ENCODE measurements at regions not wholly inside any gene's neighbourhood (a gene's known extent, or its start where the extent isn't known, plus 50 kb on each side); places are given as distances from the start of the nearest gene placed in this dataset.
A peak's percentile ranks its signal among the peaks of the same experiment; 100 is the strongest.

DNA sequence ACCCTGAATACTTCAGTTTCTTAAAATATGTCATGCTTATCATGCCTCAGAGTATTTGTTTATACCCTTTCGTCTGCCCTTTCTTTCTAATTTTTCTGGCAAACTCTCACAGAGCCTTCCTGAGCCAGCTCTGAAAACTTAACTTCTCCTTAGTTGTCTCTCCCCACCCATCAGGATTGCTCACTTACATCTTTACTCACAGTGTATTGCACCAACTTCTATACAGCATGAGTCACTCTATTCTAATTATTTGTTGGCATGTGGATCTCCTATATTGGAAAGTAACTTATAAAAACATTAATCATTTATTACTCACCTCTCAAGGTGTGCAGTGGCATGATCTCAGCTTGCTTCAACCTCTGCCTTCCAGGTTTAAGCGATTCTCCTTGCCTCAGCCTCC lies 114.9 kb downstream of the FANCF start:
- Histone ChIP-seq H4K8ac (ENCODE audit: low read length) (no peak overlapping the region), H3K4me2 (ENCODE audit: low read length, poor library complexity, severe bottlenecking) (no peak overlapping the region), H3K27me3 (ENCODE audit: control insufficient read depth in 1 of 2, insufficient read depth in 1 of 2, low read length in 2 of 2) (no peaks in the 10 kb centered on the region), H3K79me1 (replicated peaks; ENCODE audit: low read length, poor library complexity, severe bottlenecking) (no peaks in the 10 kb centered on the region), H3K9ac (ENCODE audit: low read length) (peak overlapping the region; percentile 67), H3K4ac (ENCODE audit: low read depth in 1 of 2, low read length in 2 of 2) (no peak overlapping the region), H2AK5ac (ENCODE audit: low read length, severe bottlenecking) (no peak overlapping the region), H2BK15ac (ENCODE audit: low read depth, poor library complexity, severe bottlenecking) (no peak overlapping the region), H3K4me1 (ENCODE audit: control insufficient read depth, insufficient read depth, low read depth, low read length) (no peaks in the 10 kb centered on the region), H4K91ac (ENCODE audit: low read length) (no peak overlapping the region), H3K4me3 (ENCODE audit: insufficient read depth in 1 of 2, low read depth in 1 of 2, low read length in 2 of 2) (peak overlapping the region in 1 of 2 experiments; percentile 42), H3K23ac (ENCODE audit: low read length in 2 of 2) (no peak overlapping the region), H3K18ac (ENCODE audit: low read depth in 1 of 2, low read length in 2 of 2) (no peak overlapping the region), H3K36me3 (ENCODE audit: control insufficient read depth in 1 of 2, insufficient read depth in 2 of 2, low read depth in 1 of 2, low read length in 2 of 2) (no peaks in the 10 kb centered on the region), H2BK5ac (ENCODE audit: low read depth, low read length, poor library complexity, severe bottlenecking) (no peak overlapping the region), H3K9me3 (ENCODE audit: control insufficient read depth, low read length) (no peaks in the 10 kb centered on the region), H3K14ac (ENCODE audit: low read length in 2 of 2) (no peak overlapping the region), H2BK120ac (ENCODE audit: low read depth, low read length) (no peak overlapping the region), H3K27ac (ENCODE audit: low read length, poor library complexity, severe bottlenecking) (no peak overlapping the region), H2BK12ac (ENCODE audit: low read length in 2 of 2) (no peak overlapping the region), H2AFZ (ENCODE audit: low read depth, low read length) (no peak overlapping the region)
- WGBS, result 51% methylated on average over 2 of the region's 2 CpGs
- DNase-seq, result no peak

DNA sequence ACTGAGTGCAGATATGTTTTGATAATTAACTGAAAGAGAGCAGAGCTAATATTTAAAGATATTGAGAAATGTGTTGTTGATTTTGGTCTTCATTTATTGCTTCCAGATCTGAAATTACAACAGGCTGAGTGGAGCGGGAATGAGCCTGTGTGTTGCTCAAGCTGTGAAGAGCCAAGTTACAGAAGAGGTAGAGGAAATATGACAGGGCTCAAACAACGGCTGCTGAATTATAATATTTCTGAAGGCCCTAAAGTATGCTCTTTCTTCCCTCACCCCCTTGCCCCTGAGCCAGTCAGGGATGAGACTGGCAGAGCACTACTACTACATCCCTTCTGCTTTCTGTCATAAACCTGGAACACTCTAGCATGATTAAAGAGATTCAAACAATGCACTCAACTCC lies 115.6 kb downstream of the FANCF start:
- Histone ChIP-seq H3K4me2 (ENCODE audit: low read length, poor library complexity, severe bottlenecking) (no peak overlapping the region), H3K27ac (ENCODE audit: low read length, poor library complexity, severe bottlenecking) (no peak overlapping the region), H4K91ac (ENCODE audit: low read length) (no peak overlapping the region), H3K79me1 (replicated peaks; ENCODE audit: low read length, poor library complexity, severe bottlenecking) (no peaks in the 10 kb centered on the region), H2BK12ac (ENCODE audit: low read length in 2 of 2) (no peak overlapping the region), H3K14ac (ENCODE audit: low read length in 2 of 2) (no peak overlapping the region), H2BK5ac (ENCODE audit: low read depth, low read length, poor library complexity, severe bottlenecking) (no peak overlapping the region), H3K18ac (ENCODE audit: low read depth in 1 of 2, low read length in 2 of 2) (no peak overlapping the region), H2AFZ (ENCODE audit: low read depth, low read length) (no peak overlapping the region), H3K4ac (ENCODE audit: low read depth in 1 of 2, low read length in 2 of 2) (no peak overlapping the region), H3K23ac (ENCODE audit: low read length in 2 of 2) (no peak overlapping the region), H4K8ac (ENCODE audit: low read length) (no peak overlapping the region), H3K9me3 (ENCODE audit: control insufficient read depth, low read length) (no peaks in the 10 kb centered on the region), H3K9ac (ENCODE audit: low read length) (peak overlapping the region; percentile 67), H3K4me1 (ENCODE audit: control insufficient read depth, insufficient read depth, low read depth, low read length) (no peaks in the 10 kb centered on the region), H2AK5ac (ENCODE audit: low read length, severe bottlenecking) (no peak overlapping the region), H3K27me3 (ENCODE audit: control insufficient read depth in 1 of 2, insufficient read depth in 1 of 2, low read length in 2 of 2) (no peaks in the 10 kb centered on the region), H2BK120ac (ENCODE audit: low read depth, low read length) (no peak overlapping the region), H3K4me3 (ENCODE audit: insufficient read depth in 1 of 2, low read depth in 1 of 2, low read length in 2 of 2) (peak overlapping the region in 1 of 2 experiments; percentile 42), H2BK15ac (ENCODE audit: low read depth, poor library complexity, severe bottlenecking) (no peak overlapping the region), H3K36me3 (ENCODE audit: control insufficient read depth in 1 of 2, insufficient read depth in 2 of 2, low read depth in 1 of 2, low read length in 2 of 2) (no peaks in the 10 kb centered on the region)
- WGBS, result 74% methylated on average over 2 of the region's 2 CpGs
- no peak for DNase-seq

DNA sequence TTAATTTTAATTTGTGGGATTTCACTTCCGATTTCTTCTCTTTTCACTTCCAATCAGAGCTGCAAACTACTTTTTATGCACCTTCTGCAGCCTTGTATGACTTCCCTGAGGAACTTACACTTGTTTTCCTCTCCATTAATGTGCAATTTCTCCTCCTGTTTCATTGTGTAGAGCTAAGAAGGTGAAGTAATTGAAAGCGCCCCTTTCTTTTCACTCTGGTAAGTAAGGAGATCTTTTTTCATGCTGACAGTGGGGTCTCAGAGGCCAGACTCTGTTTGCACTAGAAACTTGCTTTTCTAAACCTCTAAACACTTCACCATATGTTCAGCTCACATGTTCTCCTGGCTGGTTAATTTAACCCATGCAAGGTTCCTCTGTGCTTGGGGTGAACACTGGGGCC lies 117.0 kb downstream of the FANCF start:
- H3K4me2 ChIP-seq (ENCODE audit: low read length, poor library complexity, severe bottlenecking), result no peak overlapping the region
- H3K4ac ChIP-seq (ENCODE audit: low read depth in 1 of 2, low read length in 2 of 2), result no peak overlapping the region
- H2BK5ac ChIP-seq (ENCODE audit: low read depth, low read length, poor library complexity, severe bottlenecking), result no peak overlapping the region
- no peak overlapping the region for H4K8ac ChIP-seq (ENCODE audit: low read length)
- no peak overlapping the region for H4K91ac ChIP-seq (ENCODE audit: low read length)
- no peak overlapping the region for H3K23ac ChIP-seq (ENCODE audit: low read length in 2 of 2)
- no peak overlapping the region for H2BK120ac ChIP-seq (ENCODE audit: low read depth, low read length)
- no peaks in the 10 kb centered on the region for H3K36me3 ChIP-seq (ENCODE audit: control insufficient read depth in 1 of 2, insufficient read depth in 2 of 2, low read depth in 1 of 2, low read length in 2 of 2)
- H3K9me3 ChIP-seq (ENCODE audit: control insufficient read depth, low read length), result no peaks in the 10 kb centered on the region
- H3K9ac ChIP-seq (ENCODE audit: low read length), result no peak overlapping the region
- H3K4me1 ChIP-seq (ENCODE audit: control insufficient read depth, insufficient read depth, low read depth, low read length), result no peaks in the 10 kb centered on the region
- no peak overlapping the region for H2AK5ac ChIP-seq (ENCODE audit: low read length, severe bottlenecking)
- no peak overlapping the region for H3K27ac ChIP-seq (ENCODE audit: low read length, poor library complexity, severe bottlenecking)
- H2BK12ac ChIP-seq (ENCODE audit: low read length in 2 of 2), result no peak overlapping the region
- no peak overlapping the region for H2BK15ac ChIP-seq (ENCODE audit: low read depth, poor library complexity, severe bottlenecking)
- no CpG with 5 or more reads among the region's 2 CpGs for WGBS
- no peaks in the 10 kb centered on the region for H3K79me1 ChIP-seq (replicated peaks; ENCODE audit: low read length, poor library complexity, severe bottlenecking)
- no peak overlapping the region for H3K4me3 ChIP-seq (ENCODE audit: insufficient read depth in 1 of 2, low read depth in 1 of 2, low read length in 2 of 2)
- no peak overlapping the region for H3K14ac ChIP-seq (ENCODE audit: low read length in 2 of 2)
- no peak for DNase-seq
- H3K18ac ChIP-seq (ENCODE audit: low read depth in 1 of 2, low read length in 2 of 2), result no peak overlapping the region
- H2AFZ ChIP-seq (ENCODE audit: low read depth, low read length), result no peak overlapping the region
- no peaks in the 10 kb centered on the region for H3K27me3 ChIP-seq (ENCODE audit: control insufficient read depth in 1 of 2, insufficient read depth in 1 of 2, low read length in 2 of 2)

DNA sequence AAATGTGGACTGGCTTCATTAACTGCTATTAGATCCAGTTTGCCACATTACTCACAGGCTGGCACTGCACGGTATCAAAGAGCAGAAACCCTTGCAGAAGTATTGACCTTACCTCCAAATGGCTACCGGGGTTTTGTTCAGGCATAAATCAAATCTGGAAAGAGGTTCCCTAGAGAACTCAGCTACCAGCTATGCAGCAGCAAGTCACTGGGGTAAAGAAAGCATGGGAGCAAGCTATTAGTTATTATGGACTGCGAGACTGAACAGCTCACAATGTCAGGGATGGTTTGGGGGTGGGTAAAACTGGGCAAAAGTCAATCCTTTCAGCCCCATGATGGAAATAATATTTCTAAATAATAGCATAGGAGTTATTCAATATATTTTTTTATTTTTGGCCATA lies 128.1 kb downstream of the FANCF start:
- no peak overlapping the region for H3K4me3 ChIP-seq (ENCODE audit: insufficient read depth in 1 of 2, low read depth in 1 of 2, low read length in 2 of 2)
- no peaks in the 10 kb centered on the region for H3K27me3 ChIP-seq (ENCODE audit: control insufficient read depth in 1 of 2, insufficient read depth in 1 of 2, low read length in 2 of 2)
- H4K8ac ChIP-seq (ENCODE audit: low read length), result no peak overlapping the region
- H3K27ac ChIP-seq (ENCODE audit: low read length, poor library complexity, severe bottlenecking), result no peak overlapping the region
- no peak overlapping the region for H3K9ac ChIP-seq (ENCODE audit: low read length)
- no peaks in the 10 kb centered on the region for H3K36me3 ChIP-seq (ENCODE audit: control insufficient read depth in 1 of 2, insufficient read depth in 2 of 2, low read depth in 1 of 2, low read length in 2 of 2)
- no peaks in the 10 kb centered on the region for H3K4me1 ChIP-seq (ENCODE audit: control insufficient read depth, insufficient read depth, low read depth, low read length)
- H2BK12ac ChIP-seq (ENCODE audit: low read length in 2 of 2), result no peak overlapping the region
- H3K4ac ChIP-seq (ENCODE audit: low read depth in 1 of 2, low read length in 2 of 2), result no peak overlapping the region
- H2BK15ac ChIP-seq (ENCODE audit: low read depth, poor library complexity, severe bottlenecking), result no peak overlapping the region
- no peaks in the 10 kb centered on the region for H3K9me3 ChIP-seq (ENCODE audit: control insufficient read depth, low read length)
- H2AFZ ChIP-seq (ENCODE audit: low read depth, low read length), result no peak overlapping the region
- no peak for DNase-seq
- no peak overlapping the region for H2AK5ac ChIP-seq (ENCODE audit: low read length, severe bottlenecking)
- no peak overlapping the region for H3K14ac ChIP-seq (ENCODE audit: low read length in 2 of 2)
- H3K4me2 ChIP-seq (ENCODE audit: low read length, poor library complexity, severe bottlenecking), result no peak overlapping the region
- H3K23ac ChIP-seq (ENCODE audit: low read length in 2 of 2), result no peak overlapping the region
- 64% methylated on average over 3 of the region's 3 CpGs for WGBS
- no peak overlapping the region for H2BK120ac ChIP-seq (ENCODE audit: low read depth, low read length)
- H3K18ac ChIP-seq (ENCODE audit: low read depth in 1 of 2, low read length in 2 of 2), result no peak overlapping the region
- H4K91ac ChIP-seq (ENCODE audit: low read length), result no peak overlapping the region
- H2BK5ac ChIP-seq (ENCODE audit: low read depth, low read length, poor library complexity, severe bottlenecking), result no peak overlapping the region
- H3K79me1 ChIP-seq (replicated peaks; ENCODE audit: low read length, poor library complexity, severe bottlenecking), result no peaks in the 10 kb centered on the region
